ENCODE measurements at regions not wholly inside any gene's neighbourhood (a gene's known extent, or its start where the extent isn't known, plus 50 kb on each side); places are given as distances from the start of the nearest gene placed in this dataset.
A peak's percentile ranks its signal among the peaks of the same experiment; 100 is the strongest.
"Not testable (repeated sequence)": the region's sequence is repeated elsewhere in the genome, so short reads cannot be mapped to it uniquely, and the experiment has no call there.

- TF ChIP-seq CTCF (IDR thresholded peaks at IDR 0.05; ENCODE audit: control insufficient read depth, insufficient read depth, low read depth, low read length, missing control alignments) = no peak
- H3K4me3 ChIP-seq (ENCODE audit: control insufficient read depth, low read depth, low read length) = no peak overlapping the region
- no peak for DNase-seq (ENCODE audit: low read depth)
These were observed 1133.8 kb upstream of the SEL1L start for GRCh38 chr14:82667501-82667900.

GRCh38 chr14:82676403-82676802 lies 1142.8 kb upstream of the SEL1L start:
- H3K4me3 ChIP-seq (ENCODE audit: control insufficient read depth, low read depth, low read length) = no peak overlapping the region
- DNase-seq (ENCODE audit: low read depth) = no peak
- TF ChIP-seq CTCF (IDR thresholded peaks at IDR 0.05; ENCODE audit: control insufficient read depth, insufficient read depth, low read depth, low read length, missing control alignments) = no peak

GRCh38 chr14:82689948-82690347 lies 1156.3 kb upstream of the SEL1L start:
- H3K4me3 ChIP-seq (ENCODE audit: control insufficient read depth, low read depth, low read length) = no peak overlapping the region
- TF ChIP-seq CTCF (IDR thresholded peaks at IDR 0.05; ENCODE audit: control insufficient read depth, insufficient read depth, low read depth, low read length, missing control alignments) = no peak
- no peak for DNase-seq (ENCODE audit: low read depth)

- not testable (repeated sequence) for DNase-seq (ENCODE audit: low read depth); H3K4me3 ChIP-seq (ENCODE audit: control insufficient read depth, low read depth, low read length)
These were observed 1157.5 kb upstream of the SEL1L start for GRCh38 chr14:82691191-82691590.

GRCh38 chr14:82694820-82695219 lies 1161.2 kb upstream of the SEL1L start:
- TF ChIP-seq CTCF (IDR thresholded peaks at IDR 0.05; ENCODE audit: control insufficient read depth, insufficient read depth, low read depth, low read length, missing control alignments) = no peak
- no peak for DNase-seq (ENCODE audit: low read depth)
- H3K4me3 ChIP-seq (ENCODE audit: control insufficient read depth, low read depth, low read length) = no peak overlapping the region

GRCh38 chr14:82704218-82704617 lies 1170.6 kb upstream of the SEL1L start:
- TF ChIP-seq CTCF (IDR thresholded peaks at IDR 0.05; ENCODE audit: control insufficient read depth, insufficient read depth, low read depth, low read length, missing control alignments) = no peak
- no peak overlapping the region for H3K4me3 ChIP-seq (ENCODE audit: control insufficient read depth, low read depth, low read length)
- no peak for DNase-seq (ENCODE audit: low read depth)

GRCh38 chr14:82710267-82710841 lies 1176.7 kb upstream of the SEL1L start:
- no peak for DNase-seq (ENCODE audit: low read depth)
- no peak overlapping the region for H3K4me3 ChIP-seq (ENCODE audit: control insufficient read depth, low read depth, low read length)
- peak; percentile 66 for TF ChIP-seq CTCF (IDR thresholded peaks at IDR 0.05; ENCODE audit: control insufficient read depth, insufficient read depth, low read depth, low read length, missing control alignments)
